Stimulated activated CD4-positive, alpha-beta T cell treated with anti-CD3 and anti-CD28 coated beads, Interleukin-1b, Interleukin-23, amount 100 ng/mL, for 4 hours (primary cell): ENCODE measurements at regions not wholly inside any gene's neighbourhood (a gene's known extent, or its start where the extent isn't known, plus 50 kb on each side); places are given as distances from the start of the nearest gene placed in this dataset.
"Not testable (repeated sequence)": the region's sequence is repeated elsewhere in the genome, so short reads cannot be mapped to it uniquely, and the experiment has no call there.

Experiments used
- DNase-seq, 2 donors: peaks; one replicate each; pipeline ENCODE4 v3.0.0-alpha.2; 2020; ENCODE audit warnings: low read depth in 2 of 2

DNA sequence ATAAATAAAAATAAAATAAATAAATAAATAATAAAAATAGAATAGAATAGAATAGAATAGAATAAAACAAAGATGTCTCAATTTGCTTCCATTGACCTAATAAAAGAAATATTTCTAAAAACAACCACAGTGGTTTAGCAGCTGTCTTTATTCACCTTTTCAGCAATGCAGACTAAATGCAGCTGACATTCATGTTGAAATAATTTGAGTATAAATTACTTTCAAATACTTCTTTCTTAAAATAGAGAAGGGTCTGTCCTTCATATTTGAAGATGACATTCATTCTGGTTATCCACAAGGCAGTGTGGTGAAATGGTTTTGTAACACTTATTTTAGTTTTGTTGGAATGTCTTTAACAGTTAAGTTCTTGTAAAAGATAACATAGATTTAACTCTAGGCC lies 469.4 kb downstream of the IRS1 start:
- no peak for DNase-seq

DNA sequence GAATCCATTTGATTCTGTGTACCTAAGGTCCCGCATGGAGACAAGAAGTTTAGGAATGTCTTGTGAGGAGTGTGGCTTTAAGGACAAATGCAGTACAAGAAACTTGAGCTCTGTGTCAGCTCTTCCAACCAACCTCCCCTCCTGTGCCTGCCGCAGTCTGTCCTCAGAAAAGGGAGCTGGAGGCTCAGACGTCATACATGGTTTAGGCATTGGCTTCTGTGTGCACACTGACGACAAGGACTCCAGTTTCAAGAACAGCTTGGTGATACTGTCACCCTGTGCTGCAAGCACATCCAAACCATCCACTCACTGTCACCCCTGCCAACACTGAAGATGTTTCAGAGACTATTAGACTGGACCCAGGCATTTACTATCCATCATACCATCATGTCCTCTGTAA lies 470.4 kb downstream of the IRS1 start:
- DNase-seq, result no peak

DNA sequence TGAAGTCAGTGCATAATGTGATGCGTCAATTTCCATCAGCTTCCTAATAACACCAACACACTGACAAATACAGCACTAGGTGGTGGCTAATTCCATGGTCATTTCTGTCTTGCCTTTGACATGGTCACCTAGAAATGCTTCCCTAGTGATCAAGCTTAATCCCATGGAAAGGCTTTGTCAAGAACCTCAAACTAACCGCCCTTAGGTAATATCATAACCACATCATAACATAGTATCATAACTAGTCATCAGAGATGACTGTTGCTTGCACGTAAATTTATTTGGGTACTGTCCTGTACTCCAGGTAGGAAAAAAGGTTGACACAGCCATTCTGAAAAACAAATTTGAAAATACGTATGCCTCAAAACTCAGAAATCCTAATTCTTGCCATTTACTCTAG lies 471.8 kb downstream of the IRS1 start:
- DNase-seq, result no peak

DNA sequence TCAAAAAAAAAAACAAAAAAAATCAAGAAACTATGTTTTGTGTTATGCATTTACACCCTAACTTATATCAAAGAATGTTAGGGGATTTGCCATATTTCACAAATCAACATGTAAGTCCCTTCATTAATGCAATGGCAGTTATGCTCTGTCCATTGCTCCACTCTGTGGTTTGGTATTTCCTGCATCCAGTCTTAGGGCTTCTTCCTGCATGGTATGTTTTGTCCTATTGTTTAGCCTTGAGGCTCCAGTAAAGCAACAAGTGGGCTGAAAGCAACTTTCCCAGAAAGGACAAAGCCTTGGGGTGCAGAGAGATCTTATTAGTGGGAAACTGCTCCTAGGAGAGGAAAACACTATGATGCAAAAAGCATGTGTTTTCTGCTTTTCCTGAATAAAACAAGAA lies 474.1 kb downstream of the IRS1 start:
- no peak for DNase-seq

DNA sequence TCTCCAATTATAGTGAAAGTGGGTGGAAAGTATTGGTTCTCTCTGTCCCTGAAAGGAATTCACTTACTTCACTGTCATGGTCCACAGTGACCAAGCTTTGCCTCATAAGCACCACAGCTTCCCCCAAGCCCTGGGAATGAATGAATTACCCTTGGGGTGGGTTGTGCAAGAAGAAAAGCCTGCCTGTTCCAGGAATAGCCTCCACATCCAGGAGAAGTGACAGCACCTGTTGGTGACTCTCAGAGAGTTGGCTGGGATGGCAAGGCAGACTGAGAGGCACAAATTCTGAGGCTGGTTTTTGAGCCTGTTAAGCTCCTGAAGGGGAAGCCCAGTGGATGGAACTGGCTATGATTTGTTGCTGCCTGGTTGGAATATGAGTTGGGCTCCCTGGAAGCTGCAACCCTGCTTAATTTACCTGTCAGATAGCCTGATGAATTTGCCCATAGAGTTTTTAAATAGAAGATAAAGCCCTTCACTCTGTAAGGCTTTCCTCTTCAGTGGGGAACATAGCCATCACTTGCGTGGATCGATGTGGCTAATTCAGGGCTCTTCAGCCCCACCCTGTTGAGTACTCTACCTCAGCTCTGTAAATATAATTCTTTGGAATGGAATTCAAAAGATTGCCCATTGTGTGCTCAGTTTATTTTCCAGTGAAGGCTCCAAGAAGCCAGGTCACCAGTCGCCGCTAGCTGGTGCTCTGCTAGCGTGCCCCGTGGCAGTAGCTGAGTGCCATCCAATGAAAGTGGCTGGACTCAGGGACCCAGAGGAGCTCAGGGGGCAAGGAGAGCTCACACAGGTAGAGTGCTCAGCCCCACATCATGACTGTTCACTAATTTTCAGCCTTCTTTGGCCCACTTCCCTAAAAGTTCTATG lies 479.3 kb downstream of the IRS1 start:
- DNase-seq, result no peak

DNA sequence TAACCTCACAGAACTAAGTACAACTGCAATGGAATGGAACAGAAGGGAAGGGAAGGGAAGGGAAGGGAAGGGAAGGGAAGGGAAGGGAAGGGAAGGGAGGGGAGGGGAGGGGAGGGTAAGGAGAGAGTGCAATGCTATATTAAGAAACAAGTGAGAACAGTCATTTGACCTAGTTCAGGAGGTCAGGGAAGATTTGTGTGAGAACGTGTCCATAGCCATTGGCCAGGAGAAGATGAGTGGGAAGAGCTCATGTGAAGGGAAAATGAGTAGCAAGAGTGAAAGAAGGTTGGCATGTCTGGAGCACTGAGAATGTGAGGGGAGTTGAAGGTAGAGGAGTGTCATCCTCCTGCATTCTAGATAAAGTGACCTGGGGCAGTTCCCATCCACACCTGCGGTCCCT lies 481.6 kb downstream of the IRS1 start:
- no peak for DNase-seq

DNA sequence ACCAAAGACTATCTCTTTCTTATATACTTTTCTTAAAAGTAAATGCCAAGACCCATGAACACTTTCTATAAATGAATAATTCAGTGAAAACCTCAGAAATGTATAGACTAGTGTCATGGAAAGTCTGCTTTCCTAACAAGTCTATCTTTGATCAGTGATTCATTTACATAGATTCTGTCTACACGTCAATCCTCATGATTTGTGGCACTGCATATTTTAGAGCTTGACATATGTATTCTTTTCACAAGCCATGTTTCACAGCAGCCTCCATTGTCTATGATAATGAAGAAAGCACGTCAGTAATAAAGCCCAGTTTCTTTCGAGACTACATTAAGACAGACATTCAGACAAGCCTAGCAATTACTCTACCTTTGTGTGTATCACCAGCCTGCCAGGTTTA lies 486.6 kb downstream of the IRS1 start:
- no peak for DNase-seq

DNA sequence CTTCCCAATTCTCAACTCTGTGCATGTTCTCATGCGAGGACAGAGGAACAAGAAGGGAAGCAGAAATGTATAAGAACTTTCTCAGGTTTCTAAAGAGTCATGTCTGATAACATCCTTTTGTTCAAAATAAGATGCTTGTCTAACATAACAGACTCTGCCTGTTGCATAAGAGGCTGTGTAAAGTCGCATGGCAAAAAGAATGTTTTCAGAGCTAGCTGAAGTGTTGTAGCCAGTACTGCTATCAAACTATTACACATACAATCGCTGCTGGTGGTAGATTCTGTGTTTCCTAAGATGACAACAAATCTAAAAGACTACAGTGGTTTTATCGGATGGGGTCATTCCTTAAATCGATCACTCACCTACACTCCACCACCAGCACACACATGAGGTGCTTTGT lies 487.5 kb downstream of the IRS1 start:
- no peak for DNase-seq

DNA sequence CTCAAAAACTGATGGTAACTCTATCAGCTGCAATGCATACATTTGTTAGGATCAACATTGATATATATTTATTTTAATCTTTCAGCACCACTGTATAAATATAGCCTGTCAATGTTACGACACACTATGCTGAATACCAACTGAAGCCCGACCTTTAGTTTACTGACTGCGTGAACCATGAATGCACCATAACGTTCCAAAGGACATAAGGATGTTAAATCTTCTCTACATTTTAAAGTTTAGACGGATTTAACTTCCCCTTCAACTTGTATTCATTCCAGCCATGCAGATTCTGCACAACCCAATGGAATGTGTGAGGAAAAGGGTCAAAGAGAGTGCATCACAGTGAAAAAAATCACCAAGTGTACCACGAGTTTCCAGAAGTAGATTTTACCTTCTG lies 489.5 kb downstream of the IRS1 start:
- no peak for DNase-seq

DNA sequence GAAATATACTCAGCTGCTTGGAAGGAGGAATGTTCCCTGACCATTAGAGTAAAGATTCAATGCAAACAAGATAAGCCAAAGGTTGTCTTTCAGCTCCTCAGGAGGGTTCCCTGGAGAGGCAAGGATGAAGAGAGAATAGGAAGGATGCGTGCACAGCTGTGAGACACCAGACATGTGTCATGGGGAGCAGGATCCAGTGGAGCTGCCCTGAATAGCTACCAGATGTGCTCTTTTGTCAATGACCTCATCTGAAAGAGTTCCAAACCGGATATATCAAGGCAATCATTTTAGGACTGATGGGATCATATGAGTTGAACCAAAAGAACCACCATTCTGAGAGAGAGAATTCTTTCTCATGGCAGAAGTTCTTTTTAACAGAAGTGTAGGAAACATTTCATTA lies 490.6 kb downstream of the IRS1 start:
- DNase-seq, result no peak

DNA sequence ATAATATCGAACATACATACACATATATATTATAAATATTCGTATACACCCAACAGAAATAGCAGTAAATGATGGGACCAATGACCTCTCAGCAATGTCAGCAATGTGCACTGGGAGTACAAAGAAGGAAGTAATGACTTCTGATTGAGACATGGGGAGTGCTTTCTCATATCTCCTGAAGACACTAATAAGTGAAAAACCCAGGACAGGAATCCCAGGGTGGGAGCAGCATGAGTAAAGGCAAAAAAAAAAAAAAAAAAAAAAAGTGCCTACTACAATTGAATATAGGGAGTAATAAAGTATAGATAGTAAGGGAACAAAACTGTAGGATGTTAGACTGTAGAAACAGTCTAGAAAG lies 491.3 kb downstream of the IRS1 start:
- no peak for DNase-seq

DNA sequence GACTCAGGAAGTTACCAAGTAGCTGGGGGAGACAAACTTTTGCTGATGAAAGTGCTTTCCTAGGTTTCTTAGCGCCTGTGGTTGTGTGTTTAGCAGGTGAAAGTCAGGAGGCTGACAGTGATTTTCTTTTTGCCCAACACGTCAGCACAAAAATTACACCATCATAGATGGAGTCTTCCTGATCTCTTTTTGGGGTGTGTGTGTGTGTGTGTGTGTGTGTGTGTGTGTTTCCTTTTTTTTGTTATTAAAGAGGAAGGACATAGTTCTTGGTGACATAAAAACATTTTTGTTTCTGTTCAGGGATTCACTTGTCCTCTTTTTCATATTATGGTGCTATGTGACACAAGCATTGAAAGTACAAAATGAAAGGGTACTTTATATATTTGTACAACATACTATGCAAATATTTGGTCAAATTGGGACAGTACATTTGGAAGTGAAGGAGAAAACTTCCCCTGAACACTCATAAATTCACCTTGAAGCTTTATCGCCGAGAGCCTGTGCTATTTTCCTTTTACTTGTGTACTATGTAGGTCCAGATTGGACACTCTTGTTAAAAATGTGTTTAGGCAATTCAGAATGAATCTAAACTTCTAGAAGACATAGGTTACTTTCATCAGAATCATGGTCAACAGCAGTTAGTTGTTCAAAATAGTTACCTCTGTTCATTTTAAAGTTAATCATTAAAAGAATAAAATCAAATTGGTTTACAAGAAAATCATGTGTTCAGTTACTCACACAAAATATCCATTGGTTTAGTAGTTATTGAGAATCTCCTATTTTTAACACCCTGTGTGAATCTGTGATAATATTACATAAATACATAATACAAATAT lies 491.9 kb downstream of the IRS1 start:
- DNase-seq, result no peak

DNA sequence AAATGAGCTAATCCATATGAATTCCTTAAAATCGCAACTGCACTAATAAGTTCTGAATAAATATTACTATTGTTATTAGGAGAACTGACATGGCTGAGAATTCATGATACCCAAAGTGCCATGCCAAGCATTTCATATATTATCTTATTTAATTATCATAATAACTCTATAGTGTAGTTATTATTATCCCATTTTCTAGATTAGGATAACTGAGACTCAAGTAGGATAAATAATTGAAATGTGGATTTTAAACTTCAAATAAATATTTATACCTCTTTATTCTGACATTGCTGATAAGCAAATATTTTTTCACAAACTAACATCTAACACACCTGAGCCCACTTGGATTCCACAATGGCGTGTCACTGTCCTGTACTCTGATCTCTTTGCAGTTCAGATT lies 492.7 kb downstream of the IRS1 start:
- no peak for DNase-seq

DNA sequence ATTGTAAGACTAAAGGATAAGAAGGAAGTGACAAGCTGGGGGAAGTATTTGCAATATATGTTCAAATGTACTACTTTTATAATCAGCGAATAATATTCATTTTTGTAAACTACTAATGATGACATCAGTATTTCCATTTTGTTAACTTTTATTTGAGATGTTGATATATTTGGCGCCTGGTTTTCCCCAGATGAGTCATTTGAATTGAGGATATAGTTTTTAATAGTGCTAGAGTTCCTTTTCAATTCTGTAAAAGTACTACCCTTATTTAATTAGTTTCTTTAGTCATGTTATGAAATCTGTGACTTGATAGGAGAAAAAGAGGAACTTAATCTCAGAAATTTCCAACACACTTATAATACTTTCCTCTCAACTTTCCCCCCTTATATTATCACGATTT lies 495.3 kb downstream of the IRS1 start:
- no peak for DNase-seq

DNA sequence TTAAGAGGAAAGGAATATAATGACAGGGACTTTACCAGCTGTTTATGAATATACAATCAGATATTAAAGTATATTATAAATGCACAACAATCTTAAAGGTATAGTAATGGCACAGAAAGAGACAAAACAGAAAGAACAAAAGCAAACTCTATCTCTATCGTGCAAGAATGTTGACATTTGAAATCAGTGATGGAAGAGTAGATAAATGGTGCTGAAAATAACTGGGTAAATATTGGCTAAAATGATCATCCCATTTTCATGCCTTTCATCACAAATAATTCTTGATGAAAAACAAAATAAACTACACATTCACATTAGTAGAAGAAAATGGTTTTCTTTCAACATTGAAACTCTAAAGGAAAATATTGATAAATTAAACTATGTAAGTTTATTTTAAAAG lies 495.9 kb downstream of the IRS1 start:
- DNase-seq, result no peak

DNA sequence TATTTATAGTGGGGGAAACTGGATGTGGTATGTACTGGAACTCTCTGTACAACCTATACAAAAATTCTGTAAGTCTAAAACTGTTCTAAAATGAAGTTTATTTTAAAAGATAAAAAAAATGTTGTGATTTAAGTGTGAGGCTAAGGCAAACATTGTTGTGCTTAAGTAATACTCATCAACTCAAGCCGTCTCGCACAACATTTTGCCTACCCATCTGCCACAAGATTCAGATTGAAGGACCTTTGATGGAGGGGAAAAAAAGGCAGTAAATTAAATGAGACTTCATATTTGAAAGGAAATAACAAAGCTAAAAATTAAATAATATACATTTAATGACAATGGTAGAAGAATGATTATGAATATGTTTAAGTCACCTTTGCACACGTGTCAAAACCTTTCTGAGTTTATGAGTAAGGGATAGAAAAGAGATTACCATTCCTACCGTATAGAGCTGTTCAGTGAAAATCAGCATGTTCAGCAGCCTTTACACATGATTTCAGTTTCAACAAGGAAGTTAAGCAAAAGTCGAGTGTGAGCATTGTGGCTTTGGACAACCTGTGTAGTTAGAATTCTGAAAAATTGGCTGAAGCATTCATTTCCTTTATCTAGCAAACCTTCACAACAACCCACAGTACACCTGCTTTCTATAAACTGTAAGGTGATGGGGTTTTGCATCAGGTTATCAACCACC lies 499.3 kb downstream of the IRS1 start:
- no peak for DNase-seq

DNA sequence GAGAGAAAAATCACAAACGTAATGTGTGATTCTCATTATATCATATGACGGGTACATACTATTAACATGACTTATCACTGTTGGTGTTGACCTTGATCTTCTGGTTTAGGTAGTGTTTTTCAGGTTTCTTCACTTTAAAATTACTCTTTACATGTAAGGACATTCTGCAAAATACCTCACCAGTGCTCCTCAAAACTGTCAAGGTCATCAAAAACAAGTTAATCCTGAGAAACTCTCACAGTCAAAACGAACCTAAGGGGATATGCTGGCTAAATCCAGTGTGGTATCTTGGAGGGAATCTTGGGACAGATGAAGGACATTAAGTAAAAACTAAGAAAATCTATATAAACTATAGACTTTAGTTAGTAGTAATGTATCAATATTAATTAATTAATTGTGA lies 499.8 kb downstream of the IRS1 start:
- no peak for DNase-seq

DNA sequence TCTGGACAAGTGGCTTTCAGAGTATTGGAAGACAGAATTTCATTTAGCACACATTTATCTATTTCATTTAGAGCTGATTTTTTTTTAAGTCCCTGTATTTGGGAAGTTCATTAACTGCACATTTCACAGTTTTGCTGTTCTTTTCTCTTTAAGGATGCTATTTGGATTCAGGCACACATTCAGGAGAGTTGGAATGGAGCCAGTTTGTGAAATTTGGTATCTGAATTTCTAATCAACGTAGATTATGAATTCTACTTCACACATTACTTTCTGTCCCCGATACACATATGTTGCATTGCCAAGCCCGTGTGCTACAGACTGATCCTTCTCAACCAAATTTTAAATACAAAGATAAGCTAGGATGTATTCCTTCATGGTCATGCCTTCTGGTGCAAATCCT lies 503.9 kb downstream of the IRS1 start:
- no peak for DNase-seq

DNA sequence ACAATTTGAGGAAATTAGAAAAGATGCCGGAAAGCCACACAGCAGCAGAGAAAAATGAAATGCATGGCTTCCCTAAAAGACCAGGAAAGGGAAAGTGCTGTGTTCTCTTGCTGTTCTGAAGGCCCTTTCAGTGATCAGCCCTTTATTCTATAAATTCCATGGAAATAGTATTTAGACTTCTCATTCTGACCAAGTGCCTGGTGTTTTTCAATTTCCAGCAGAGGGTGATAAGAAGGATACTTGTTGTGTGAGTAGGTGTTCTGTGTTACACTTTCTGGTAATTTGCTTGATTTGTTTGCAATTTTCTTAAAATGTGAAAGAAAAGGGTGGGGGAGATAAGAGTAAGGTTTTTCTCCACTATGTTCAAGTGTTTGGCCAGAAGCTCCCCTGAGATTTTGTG lies 504.5 kb downstream of the IRS1 start:
- no peak for DNase-seq

DNA sequence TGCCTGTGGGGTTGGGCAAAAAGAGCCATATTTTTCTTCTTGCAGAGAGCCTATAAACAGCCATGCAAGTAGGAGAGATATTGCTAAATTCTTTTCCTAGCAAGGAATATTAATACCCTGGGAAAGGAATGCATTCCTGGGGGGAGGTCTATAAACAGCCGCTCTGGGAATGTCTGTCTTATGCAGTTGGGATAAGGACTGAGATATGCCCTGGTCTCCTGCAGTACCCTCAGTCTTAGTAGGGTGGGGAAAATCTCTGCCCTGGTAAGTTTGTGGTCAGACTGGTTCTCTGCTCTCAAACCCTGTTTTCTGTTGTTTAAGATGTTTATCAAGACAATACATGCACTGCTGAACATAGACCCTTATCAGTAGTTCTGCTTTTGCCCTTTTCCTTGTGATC lies 508.3 kb downstream of the IRS1 start:
- DNase-seq, result not testable (repeated sequence)

DNA sequence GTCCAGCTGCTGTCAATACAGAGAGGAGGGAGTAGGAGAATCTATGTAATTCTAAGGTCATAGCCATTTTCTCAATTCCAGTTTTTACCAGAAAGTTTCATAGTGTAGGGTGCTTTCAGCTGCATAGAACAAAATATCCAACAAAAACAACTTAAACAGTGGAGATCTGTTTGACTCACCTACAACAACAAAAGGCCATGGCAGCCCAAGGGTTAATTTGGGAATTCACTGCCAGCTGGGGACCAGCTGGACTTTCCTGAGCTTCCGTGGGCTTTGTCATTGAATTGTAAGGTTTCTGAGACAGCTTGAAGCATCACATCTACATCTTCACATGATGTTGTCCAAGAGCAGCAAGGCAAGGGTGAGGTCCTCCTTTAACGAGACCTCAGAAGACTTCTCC lies 512.7 kb downstream of the IRS1 start:
- no peak for DNase-seq

DNA sequence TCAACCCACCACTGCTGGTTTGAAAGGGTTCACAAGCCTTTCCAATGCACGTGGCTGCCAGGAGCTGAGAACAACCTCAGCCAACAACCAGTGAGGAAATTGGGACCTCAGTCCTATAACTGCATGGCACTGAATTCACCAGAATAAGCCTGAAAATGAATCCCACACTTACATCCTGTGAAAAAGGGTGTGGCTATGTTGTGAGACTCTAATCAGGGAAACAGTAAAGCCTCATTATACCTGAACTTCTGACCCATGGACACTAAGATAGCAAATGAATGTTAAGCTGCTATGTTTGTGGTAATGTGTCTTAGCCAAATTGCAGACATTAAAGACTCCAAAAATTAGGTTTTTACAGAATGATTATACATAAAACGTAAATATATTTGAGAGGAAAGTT lies 515.8 kb downstream of the IRS1 start:
- DNase-seq, result no peak

DNA sequence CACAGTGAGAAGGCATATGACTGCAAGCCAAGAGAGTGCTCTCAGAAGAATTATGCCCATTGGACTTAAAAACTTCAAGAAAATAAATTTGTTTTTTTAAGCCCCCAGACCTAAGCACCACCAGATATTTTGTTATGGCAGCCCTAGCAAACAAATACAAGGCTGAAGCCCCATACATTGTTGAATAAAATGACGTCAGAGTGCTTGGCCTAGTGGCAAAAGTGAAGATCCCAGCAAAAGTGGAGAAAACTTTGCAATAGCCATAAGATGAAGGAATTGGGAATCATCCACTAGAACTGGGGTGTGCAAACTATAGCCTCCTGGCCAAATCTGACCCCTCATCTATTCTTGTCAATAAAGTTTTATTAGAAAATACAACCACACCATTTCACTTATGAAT lies 517.5 kb downstream of the IRS1 start:
- no peak for DNase-seq
